ENCODE measurements at regions not wholly inside any gene's neighbourhood (a gene's known extent, or its start where the extent isn't known, plus 50 kb on each side); places are given as distances from the start of the nearest gene placed in this dataset.

DNA sequence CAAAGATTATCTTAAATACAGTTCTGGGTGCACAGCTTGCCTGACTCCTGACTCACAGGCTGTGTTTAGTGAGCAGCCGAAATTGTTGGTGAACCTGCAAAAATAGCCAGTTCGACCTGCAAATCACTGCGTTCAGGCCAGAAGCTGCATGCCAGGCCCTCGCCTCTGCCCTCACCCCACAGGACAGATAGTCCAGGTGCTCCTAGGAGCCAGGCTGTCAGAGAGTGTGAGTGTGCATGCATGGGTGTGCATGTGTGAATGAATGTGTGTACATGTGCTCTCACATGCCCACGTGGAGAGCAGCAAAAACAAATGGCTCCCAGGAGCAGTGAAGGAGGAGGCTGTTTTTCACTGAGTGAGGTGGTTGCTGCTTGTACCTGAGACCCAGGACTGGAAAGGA lies 131.8 kb downstream of the ABCC12 start:
- TF ChIP-seq CTCF (IDR thresholded peaks at IDR 0.05) (no peak), POLR2A (IDR thresholded peaks at IDR 0.05; ENCODE audit: low read depth) (no peak)

Measured in esophagus muscularis mucosa (tissue), 3 donors.